HG03025 (cell line): ENCODE measurements at regions not wholly inside any gene's neighbourhood (a gene's known extent, or its start where the extent isn't known, plus 50 kb on each side); places are given as distances from the start of the nearest gene placed in this dataset.
A peak's percentile ranks its signal among the peaks of the same experiment; 100 is the strongest.
"Not testable (repeated sequence)": the region's sequence is repeated elsewhere in the genome, so short reads cannot be mapped to it uniquely, and the experiment has no call there.

ENCODE experiments used
- ATAC-seq: cut with Tn5 transposase; IDR thresholded peaks from one replicate; pipeline ENCODE4 v1.9.1; 2021; ENCODE audit warnings: mild to moderate bottlenecking, moderate library complexity; ENCODE audit not compliant: unreplicated experiment, low FRiP score

- no peak for ATAC-seq
These were observed 1426.9 kb upstream of the ACVR2A start for GRCh38 chr2:146417942-146418341.

- ATAC-seq: no peak
These were observed 1429.5 kb upstream of the ACVR2A start for GRCh38 chr2:146415291-146415690.

DNA sequence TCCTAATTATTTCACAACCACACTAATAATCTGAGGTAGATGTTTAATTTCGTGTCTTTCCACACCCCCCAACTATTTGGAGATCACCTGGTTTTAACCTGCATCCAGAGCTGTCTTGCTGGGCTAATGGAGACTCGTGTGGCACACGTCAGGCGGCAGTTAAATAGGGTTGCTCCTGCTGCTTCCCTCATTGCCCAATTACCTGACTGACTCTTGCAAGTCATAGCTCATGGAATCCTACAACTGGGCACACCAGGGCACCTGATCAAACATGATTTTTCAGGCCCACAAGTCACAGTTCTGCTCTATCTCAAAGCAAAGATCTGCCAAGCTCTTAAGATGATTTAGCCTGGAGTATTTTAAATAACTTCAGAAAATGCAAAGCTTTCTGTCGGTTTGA, 1430.4 kb upstream of the ACVR2A start:
- ATAC-seq: no peak

DNA sequence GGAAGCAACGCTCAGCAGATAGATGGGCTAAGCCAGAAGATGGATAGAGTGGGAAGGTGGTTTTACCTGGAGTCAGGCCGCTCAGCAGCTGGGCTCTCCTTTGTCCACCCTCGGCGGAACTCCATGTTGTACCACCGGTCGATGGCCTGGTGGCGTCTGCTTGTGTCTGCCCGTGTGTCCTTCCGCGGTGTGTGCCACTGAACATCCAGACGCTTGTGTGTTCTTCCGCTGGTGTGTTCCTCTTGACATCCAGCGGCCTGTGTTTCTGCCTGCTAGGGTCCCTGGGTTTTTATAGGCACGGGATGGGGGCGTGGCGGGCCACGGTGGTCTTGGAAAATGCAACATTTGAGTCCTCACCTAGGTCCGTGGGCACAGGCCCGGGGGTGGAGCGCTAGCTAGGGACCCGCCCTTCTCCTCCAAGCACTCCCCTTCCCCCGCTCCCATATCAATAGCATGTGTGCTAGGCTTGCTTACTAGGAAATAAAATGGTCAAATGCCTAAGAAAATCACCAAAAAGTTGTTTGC, 1431.7 kb upstream of the ACVR2A start:
- no peak for ATAC-seq

GRCh38 chr2:146412625-146413024, 1432.2 kb upstream of the ACVR2A start:
- no peak for ATAC-seq

GRCh38 chr2:146405402-146406309, 1439.2 kb upstream of the ACVR2A start:
- not testable (repeated sequence) for ATAC-seq

DNA sequence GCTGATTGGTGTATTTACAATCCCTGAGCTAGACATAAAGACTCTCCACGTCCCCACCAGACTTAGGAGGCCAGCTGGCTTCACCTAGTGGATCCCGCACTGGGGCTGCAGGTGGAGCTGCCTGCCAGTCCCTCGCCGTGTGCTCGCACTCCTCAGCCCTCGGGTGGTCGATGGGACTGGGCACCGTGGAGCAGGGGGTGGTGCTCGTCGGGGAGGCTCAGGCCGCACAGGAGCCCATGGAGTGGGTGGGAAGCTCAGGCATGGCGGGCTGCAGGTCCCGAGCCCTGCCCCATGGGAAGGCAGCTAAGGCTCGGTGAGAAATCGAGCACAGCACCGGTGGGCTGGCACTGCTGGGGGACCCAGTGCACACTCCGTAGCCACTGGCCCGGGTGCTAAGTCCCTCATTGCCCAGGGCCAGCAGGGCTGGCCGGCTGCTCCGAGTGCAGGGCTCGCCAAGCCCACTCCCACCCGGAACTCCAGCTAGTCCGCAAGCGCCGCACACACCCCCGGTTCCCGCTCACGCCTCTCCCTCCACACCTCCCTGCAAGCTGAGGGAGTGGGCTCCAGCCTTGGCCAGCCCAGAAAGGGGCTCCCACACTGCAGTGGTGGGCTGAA, 1441.2 kb upstream of the ACVR2A start:
- ATAC-seq: not testable (repeated sequence)

DNA sequence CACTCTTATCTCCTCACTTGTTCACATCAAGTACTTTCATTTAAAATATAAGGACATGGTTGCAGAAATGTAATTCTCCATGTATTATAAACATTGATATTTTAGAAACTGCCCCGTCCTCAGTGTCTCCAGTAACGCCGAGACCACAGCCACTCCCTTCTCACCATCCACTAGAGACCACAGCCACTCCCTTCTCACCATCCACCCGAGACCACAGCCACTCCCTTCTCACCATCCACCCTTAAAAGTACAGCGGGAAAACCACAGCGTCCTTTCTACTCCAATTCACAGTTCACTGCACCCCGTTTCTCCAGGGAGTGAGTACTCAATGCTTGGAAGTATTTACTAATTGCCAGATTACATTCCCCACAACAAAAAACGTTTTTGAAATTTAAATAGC, 1452.2 kb upstream of the ACVR2A start:
- ATAC-seq: no peak

DNA sequence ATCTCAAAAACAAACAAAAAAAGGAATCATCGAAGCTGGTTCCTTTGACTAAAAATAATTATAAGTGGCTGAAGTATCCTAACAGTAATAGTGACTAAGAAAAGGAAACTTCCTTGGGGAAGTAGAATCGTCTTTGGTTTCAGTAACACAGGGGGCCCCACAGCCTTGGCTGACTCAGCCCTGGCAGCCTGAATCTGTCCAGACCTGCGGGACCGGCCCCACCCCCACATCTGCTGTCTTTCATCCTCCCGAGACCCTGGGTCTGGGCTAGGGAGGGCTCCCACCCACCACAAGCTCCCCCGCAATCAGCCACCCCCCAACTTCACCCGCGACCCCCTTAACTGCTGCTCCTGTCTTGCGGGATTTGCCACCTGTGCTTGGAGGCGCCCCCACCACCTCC, 1452.6 kb upstream of the ACVR2A start:
- no peak for ATAC-seq

DNA sequence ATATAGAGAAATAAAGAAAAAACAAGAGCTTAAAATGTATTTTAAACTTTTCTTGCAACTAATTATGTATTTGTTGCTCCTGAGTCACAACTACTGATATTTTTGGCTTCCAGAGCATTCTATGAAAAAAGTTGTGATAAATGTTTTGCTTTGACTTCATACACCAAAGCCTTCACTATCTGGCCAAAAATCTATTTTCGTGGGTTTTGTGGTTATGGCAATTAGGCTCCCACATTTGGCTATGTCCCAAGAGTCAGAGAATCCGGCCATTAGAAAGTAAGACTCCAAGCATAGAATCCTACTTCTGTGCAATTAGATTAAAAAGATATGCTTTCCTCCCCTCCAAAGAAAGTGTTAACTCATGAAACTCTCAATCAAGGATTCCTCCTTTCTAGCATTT, 1456.1 kb upstream of the ACVR2A start:
- no peak for ATAC-seq

- no peak for ATAC-seq
These were observed 1458.7 kb upstream of the ACVR2A start for GRCh38 chr2:146386096-146386495.

- peak; percentile 80 for ATAC-seq
These were observed 1459.8 kb upstream of the ACVR2A start for GRCh38 chr2:146385031-146385430.

GRCh38 chr2:146376511-146377064, 1468.2 kb upstream of the ACVR2A start:
- no peak for ATAC-seq

- ATAC-seq: no peak
These were observed 1470.3 kb upstream of the ACVR2A start for GRCh38 chr2:146374505-146374904.

DNA sequence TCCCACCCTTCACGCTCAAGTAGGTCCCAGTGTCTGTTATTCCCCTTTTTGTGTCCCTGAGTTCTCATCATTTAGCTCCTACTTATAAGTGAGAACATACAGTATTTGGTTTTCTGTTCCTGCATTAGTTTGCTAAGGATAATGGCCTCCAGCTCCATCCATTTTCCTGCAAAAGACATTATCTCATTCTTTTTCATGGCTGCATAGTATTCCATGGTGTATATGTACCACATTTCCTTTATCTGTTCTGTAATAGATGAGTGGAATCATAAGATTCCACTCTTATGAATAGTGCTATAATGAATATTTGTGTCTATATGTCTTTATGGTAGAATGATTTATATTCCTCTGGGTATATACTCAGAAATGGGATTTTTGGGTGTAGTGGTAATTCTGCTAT, 1473.5 kb upstream of the ACVR2A start:
- ATAC-seq: not testable (repeated sequence)

DNA sequence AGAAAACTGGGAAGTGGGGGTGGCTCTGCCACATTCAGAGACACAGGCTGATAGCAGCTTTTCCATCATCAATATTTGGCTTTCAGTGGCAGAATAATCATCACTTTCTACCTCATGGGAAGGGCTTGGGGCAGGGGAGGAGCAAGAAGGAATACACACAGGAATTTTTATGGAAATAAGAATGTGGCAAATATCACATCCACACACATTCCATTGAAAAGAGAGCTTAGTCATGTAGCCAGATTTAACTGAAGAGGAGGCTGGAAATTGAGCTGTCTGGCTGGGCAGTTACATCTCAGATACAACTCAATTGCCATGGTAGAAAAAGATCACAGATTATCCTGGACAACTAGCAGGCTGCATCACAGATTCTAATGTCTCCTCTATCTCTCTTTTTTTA, 1474.0 kb upstream of the ACVR2A start:
- no peak for ATAC-seq

GRCh38 chr2:146366276-146366675, 1478.6 kb upstream of the ACVR2A start:
- ATAC-seq: no peak

- no peak for ATAC-seq
These were observed 1479.8 kb upstream of the ACVR2A start for GRCh38 chr2:146365041-146365440.

DNA sequence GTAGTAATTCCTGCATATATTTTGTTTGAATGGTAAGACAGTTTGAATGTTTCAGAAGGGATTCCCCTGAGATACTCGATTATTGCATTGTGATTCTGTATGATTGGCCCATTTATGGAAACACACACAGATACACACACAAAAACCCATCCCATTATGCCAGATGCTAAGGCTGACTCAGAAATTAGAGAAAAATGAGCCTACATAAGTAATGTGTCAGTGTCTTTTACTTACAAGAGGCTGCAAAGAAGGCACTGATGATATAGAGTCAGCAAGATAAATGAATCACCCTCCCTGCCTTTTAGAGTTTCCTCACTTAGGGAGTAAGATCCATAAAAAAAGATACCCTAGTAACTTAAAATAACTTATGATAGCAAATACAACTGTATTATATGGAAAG, 1481.1 kb upstream of the ACVR2A start:
- ATAC-seq: no peak

GRCh38 chr2:146351689-146352088, 1493.1 kb upstream of the ACVR2A start:
- no peak for ATAC-seq

GRCh38 chr2:146349334-146349733, 1495.5 kb upstream of the ACVR2A start:
- no peak for ATAC-seq
